BLaER1 (cell line): ENCODE measurements at regions not wholly inside any gene's neighbourhood (a gene's known extent, or its start where the extent isn't known, plus 50 kb on each side); places are given as distances from the start of the nearest gene placed in this dataset.

Source experiments
- H3K27ac ChIP-seq: shearing (Covaris generic); formaldehyde crosslinking; 2 replicates; pipeline ENCODE4 v1.8.1; 2022
- H3K27me3 ChIP-seq: shearing (Covaris generic); formaldehyde crosslinking; 2 replicates; pipeline ENCODE4 v1.8.1; 2022
- H3K36me3 ChIP-seq: shearing (Covaris generic); formaldehyde crosslinking; 2 replicates; pipeline ENCODE4 v1.8.1; 2022
- H3K4me1 ChIP-seq: shearing (Covaris generic); formaldehyde crosslinking; 2 replicates; pipeline ENCODE4 v1.8.1; 2022
- H3K4me2 ChIP-seq: shearing (Covaris generic); formaldehyde crosslinking; 2 replicates; pipeline ENCODE4 v1.8.1; 2022
- H3K4me3 ChIP-seq: shearing (Covaris generic); formaldehyde crosslinking; 2 replicates; pipeline ENCODE4 v1.8.1; 2022
- H3K9ac ChIP-seq: shearing (Covaris generic); formaldehyde crosslinking; 2 replicates; pipeline ENCODE4 v1.8.1; 2022
- H3K9me3 ChIP-seq: shearing (Covaris generic); formaldehyde crosslinking; 2 replicates; pipeline ENCODE4 v1.8.1; 2022
- H4K20me1 ChIP-seq: shearing (Covaris generic); formaldehyde crosslinking; 2 replicates; pipeline ENCODE4 v1.8.1; 2022
- Cebpa-rat ChIP-seq: shearing (Covaris generic); IDR thresholded peaks from 2 replicates; pipeline ENCODE4 v1.8.1; 2022

DNA sequence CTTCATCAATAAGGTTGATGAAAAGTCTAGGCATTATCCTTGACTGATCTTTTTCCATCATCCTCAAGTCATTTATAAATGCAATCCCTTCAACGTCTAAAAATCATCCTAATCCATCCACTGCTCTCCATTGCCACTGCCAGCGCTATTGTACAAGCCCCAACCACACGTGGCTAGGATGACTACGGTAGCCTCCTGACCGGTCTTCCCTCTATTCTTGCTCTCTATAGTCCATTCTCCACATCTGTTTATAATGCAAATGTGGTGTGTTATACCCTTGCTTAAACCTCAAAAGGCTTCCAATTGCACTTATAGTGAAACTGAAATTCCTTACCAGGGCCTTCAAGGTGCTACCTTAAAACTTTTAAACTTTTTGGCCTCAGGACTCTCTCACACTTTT lies 410.6 kb upstream of the ADAMTS9 start:
- H3K27me3 ChIP-seq = no peaks in the 10 kb centered on the region
- TF ChIP-seq Cebpa-rat = no peak
- no peak overlapping the region for H3K4me3 ChIP-seq
- no peaks in the 10 kb centered on the region for H3K36me3 ChIP-seq
- no peak overlapping the region for H3K4me2 ChIP-seq
- H3K9ac ChIP-seq = no peak overlapping the region
- no peaks in the 10 kb centered on the region for H4K20me1 ChIP-seq
- H3K9me3 ChIP-seq = no peaks in the 10 kb centered on the region
- no peaks in the 10 kb centered on the region for H3K4me1 ChIP-seq
- H3K27ac ChIP-seq = no peak overlapping the region

DNA sequence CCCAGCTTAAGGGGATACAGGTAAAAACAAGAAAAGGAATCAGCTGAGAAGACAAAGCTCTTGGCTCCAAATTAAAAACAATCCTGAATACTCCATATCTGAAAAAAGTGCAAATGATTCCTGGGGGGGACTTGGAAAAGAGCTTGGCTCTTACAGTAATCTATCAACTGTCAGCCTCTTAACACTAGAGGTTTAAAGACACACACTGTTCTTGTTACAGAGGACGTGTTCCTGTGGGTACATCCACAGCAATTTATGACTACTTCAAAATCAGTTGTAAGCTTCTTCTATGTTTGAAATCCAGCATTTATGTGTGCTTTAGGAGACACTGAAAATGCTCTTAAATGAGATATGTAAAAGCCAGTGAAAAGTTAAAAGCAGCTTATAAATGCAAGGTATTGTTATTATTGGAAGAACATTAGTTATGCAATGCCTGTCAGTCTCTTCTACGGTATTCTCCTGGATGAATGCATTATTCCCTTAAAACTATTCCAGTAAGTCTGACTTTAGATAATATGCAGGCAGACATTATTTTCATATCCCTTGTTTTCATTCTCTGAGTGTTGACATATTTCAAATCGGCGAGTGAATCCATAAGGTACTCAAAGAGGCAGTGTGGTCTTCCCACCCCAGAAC lies 408.4 kb upstream of the ADAMTS9 start:
- no peak overlapping the region for H3K9ac ChIP-seq
- no peak overlapping the region for H3K27ac ChIP-seq
- no peaks in the 10 kb centered on the region for H3K4me1 ChIP-seq
- no peaks in the 10 kb centered on the region for H3K9me3 ChIP-seq
- H3K27me3 ChIP-seq = no peaks in the 10 kb centered on the region
- H3K4me3 ChIP-seq = no peak overlapping the region
- H3K4me2 ChIP-seq = no peak overlapping the region
- TF ChIP-seq Cebpa-rat = no peak
- no peaks in the 10 kb centered on the region for H3K36me3 ChIP-seq
- H4K20me1 ChIP-seq = no peaks in the 10 kb centered on the region

DNA sequence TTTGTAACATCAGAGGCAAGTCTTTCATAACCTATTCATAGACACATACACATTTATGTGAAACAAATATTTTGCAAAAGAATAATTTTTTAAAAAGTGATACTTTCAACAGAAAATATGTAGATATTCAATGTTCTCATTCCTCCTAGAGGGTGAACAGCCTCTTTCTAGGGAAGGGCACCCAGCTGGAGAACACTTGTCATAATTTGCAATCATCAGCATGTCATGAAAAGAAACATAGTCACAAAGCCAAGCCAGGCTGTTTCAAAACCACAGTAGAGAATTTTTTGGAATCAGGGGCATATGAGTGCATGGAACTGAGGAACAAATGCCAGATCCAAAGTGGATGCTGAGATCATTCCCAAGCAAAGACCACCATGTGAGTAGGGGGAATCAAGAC lies 406.9 kb upstream of the ADAMTS9 start:
- no peak overlapping the region for H3K9ac ChIP-seq
- H3K27ac ChIP-seq = no peak overlapping the region
- no peak for TF ChIP-seq Cebpa-rat
- no peak overlapping the region for H3K4me2 ChIP-seq
- no peaks in the 10 kb centered on the region for H4K20me1 ChIP-seq
- H3K27me3 ChIP-seq = no peaks in the 10 kb centered on the region
- no peaks in the 10 kb centered on the region for H3K36me3 ChIP-seq
- H3K4me1 ChIP-seq = no peaks in the 10 kb centered on the region
- no peaks in the 10 kb centered on the region for H3K9me3 ChIP-seq
- H3K4me3 ChIP-seq = no peak overlapping the region

DNA sequence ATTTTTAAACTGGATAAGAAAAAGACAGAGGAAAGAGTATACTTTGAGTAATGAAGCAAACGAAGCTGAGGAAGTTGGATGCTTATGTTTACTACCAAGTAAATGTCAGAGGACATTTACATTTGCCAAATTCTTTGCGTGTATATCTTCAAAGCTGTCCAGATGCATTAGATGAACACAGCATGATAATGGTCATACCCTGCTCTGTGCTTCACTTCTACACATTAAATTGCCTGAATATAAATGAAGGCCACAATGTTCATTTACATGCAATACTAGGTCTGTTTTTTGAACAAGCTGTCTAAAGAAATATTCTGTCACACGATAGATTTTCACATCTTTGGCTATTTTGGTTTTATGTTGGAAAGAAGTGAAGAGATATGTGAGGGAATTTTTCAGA lies 405.8 kb upstream of the ADAMTS9 start:
- Histone ChIP-seq H3K27ac (no peak overlapping the region), H3K9me3 (no peaks in the 10 kb centered on the region), H3K9ac (no peak overlapping the region), H3K4me3 (no peak overlapping the region), H3K4me2 (no peak overlapping the region), H3K27me3 (no peaks in the 10 kb centered on the region), H4K20me1 (no peaks in the 10 kb centered on the region), H3K4me1 (no peaks in the 10 kb centered on the region), H3K36me3 (no peaks in the 10 kb centered on the region)
- TF ChIP-seq Cebpa-rat = no peak

DNA sequence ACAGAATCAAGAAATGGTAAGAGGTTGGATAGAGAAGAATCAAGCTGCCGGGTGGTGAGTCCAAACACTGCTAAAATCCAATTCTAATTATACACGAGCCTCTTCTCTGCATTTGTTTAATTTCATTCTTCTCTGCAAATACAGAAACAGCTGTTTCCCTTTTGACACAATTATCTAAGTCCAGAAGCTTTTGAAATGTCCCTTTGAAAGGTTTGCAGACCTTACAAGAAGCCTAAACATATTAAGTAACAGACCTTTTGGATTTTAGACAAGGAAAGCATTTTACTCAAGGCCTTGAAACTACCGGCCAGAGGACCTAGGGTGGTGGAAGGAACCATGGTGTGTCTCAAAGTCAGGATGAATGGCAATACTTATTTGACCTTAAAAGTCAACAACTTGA lies 403.8 kb upstream of the ADAMTS9 start:
- Histone ChIP-seq H3K9me3 (no peaks in the 10 kb centered on the region), H3K36me3 (no peaks in the 10 kb centered on the region), H3K4me2 (no peak overlapping the region), H3K4me1 (no peaks in the 10 kb centered on the region), H3K4me3 (no peak overlapping the region), H4K20me1 (no peaks in the 10 kb centered on the region), H3K9ac (no peak overlapping the region), H3K27ac (no peak overlapping the region), H3K27me3 (no peaks in the 10 kb centered on the region)
- no peak for TF ChIP-seq Cebpa-rat

DNA sequence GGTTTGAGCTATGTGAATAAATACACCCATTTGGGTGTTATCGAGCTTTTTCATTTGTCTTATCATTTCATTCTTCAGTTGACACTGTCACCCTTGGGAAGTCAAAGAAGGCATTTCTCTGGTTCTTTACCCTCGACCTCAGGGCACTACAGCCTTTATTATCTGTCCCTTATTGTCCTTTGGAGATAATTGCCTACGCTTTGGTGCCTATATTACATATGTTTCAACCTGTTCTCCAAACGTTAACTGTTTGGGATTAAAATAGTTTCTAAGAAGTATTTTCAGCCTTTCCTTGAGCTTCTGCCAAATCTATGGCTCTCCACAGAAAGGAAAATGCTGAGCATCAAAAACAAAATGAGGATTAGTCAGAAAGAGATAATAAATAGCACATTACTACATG lies 395.4 kb upstream of the ADAMTS9 start:
- H3K36me3 ChIP-seq = no peaks in the 10 kb centered on the region
- TF ChIP-seq Cebpa-rat = no peak
- H3K9me3 ChIP-seq = no peaks in the 10 kb centered on the region
- no peak overlapping the region for H3K27ac ChIP-seq
- H4K20me1 ChIP-seq = no peaks in the 10 kb centered on the region
- H3K4me3 ChIP-seq = no peak overlapping the region
- H3K4me2 ChIP-seq = no peak overlapping the region
- H3K27me3 ChIP-seq = no peaks in the 10 kb centered on the region
- no peaks in the 10 kb centered on the region for H3K4me1 ChIP-seq
- no peak overlapping the region for H3K9ac ChIP-seq

DNA sequence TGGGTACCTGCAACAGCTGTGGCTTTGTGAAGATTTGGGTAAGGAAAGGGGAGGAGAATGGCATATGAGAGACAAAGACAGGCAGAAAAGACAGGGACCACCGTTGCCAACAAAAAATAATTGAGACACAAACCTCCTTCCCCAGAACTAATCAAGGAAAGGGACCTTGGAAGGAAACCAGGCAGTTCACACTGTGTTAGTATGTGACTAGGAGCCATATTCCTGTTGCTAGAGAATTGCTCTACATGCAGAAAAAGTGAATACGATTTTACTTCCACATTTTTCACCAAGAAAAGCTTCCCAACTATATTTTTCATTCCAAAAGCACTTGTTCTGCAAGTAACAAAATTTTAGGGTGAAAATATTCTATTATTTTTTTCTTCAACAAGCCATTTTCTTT lies 393.7 kb upstream of the ADAMTS9 start:
- Histone ChIP-seq H3K4me3 (no peak overlapping the region), H3K36me3 (no peaks in the 10 kb centered on the region), H3K4me1 (no peaks in the 10 kb centered on the region), H4K20me1 (no peaks in the 10 kb centered on the region), H3K27me3 (no peaks in the 10 kb centered on the region), H3K4me2 (no peak overlapping the region), H3K9ac (no peak overlapping the region), H3K9me3 (no peaks in the 10 kb centered on the region), H3K27ac (no peak overlapping the region)
- TF ChIP-seq Cebpa-rat = no peak

DNA sequence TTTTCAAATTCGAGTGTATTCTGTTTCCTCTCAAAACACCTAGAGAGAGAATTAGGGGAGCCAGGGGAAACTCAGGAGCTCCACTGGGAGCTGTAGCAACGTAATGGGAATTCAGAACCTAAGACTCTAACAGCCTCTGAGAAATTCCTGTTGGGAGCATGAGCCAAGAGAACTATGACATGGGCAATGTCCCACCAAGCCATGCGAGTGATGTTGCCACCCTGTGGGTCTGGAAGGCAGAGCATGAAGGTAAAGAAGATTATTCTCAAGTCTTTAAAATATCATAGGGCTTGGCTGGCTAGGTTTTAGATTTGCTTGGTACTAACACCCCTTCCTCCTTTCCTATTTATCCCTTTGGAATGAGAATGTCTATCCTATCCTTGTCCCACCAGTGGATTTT lies 392.6 kb upstream of the ADAMTS9 start:
- H3K9me3 ChIP-seq = no peaks in the 10 kb centered on the region
- no peaks in the 10 kb centered on the region for H3K36me3 ChIP-seq
- H3K27me3 ChIP-seq = no peaks in the 10 kb centered on the region
- H3K9ac ChIP-seq = no peak overlapping the region
- TF ChIP-seq Cebpa-rat = no peak
- H3K4me2 ChIP-seq = no peak overlapping the region
- H3K27ac ChIP-seq = no peak overlapping the region
- H3K4me1 ChIP-seq = no peaks in the 10 kb centered on the region
- H3K4me3 ChIP-seq = no peak overlapping the region
- no peaks in the 10 kb centered on the region for H4K20me1 ChIP-seq

DNA sequence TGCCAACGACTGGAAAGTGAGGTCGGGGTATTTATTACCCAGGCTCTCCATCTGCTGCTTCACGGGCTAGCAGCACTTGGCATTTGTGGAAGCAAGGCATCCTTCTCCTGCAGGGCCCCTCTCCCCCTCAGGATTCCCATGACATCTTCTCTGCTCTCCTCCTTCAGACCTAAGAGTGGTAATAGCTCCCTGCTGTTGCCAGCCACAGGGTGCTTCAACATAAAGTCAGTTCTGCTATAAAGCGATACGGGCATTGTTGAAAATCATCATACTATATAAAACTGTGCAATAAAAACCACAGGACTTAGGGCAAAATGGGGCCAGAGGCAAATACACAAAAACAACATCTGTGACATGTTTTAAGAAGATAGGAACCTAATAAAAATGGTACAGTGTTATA lies 391.8 kb upstream of the ADAMTS9 start:
- no peak overlapping the region for H3K4me3 ChIP-seq
- H3K9me3 ChIP-seq = no peaks in the 10 kb centered on the region
- H3K27ac ChIP-seq = no peak overlapping the region
- no peak overlapping the region for H3K9ac ChIP-seq
- no peaks in the 10 kb centered on the region for H3K27me3 ChIP-seq
- no peaks in the 10 kb centered on the region for H3K36me3 ChIP-seq
- H3K4me2 ChIP-seq = no peak overlapping the region
- TF ChIP-seq Cebpa-rat = no peak
- H4K20me1 ChIP-seq = no peaks in the 10 kb centered on the region
- H3K4me1 ChIP-seq = no peaks in the 10 kb centered on the region

DNA sequence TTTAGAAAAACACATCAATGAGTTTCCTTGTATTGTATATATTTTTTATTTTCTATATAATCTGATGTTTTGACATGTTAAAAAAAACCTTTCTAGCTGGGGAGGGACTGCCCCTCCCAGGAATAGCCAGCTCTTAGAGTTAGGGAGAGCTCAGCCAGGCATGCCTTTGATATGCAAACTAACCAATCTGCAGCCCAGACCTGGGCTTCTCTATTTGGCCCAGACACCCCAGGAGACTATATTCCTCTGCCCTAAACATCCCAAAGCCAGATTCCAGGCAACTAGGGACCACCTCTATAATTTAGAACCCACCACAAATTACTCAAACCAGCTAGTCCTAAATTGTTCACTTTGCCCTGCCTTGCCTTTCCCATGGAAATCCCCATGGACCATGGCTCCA lies 390.9 kb upstream of the ADAMTS9 start:
- H3K36me3 ChIP-seq = no peaks in the 10 kb centered on the region
- H3K4me1 ChIP-seq = no peaks in the 10 kb centered on the region
- H3K27me3 ChIP-seq = no peaks in the 10 kb centered on the region
- H4K20me1 ChIP-seq = no peaks in the 10 kb centered on the region
- no peak overlapping the region for H3K4me3 ChIP-seq
- no peak for TF ChIP-seq Cebpa-rat
- no peak overlapping the region for H3K27ac ChIP-seq
- no peaks in the 10 kb centered on the region for H3K9me3 ChIP-seq
- no peak overlapping the region for H3K9ac ChIP-seq
- H3K4me2 ChIP-seq = no peak overlapping the region

DNA sequence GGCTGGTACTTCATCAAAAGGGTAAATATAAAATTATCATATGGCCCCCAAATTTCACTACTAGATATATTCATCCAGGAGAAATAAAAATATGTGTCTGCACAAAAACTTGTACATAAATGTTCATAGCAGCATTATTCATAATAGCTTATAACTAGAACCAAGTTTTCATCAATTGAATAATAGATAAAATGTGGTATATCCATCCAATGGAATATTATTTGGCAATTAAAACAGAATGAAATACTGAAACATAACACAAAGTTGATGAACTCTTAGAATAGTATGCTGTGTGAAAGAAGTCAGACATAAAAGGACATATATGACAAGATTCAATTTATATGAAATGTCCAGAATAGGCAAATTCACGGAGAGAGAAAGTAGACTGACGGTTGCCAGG lies 389.3 kb upstream of the ADAMTS9 start:
- H3K27ac ChIP-seq = no peak overlapping the region
- no peak overlapping the region for H3K4me3 ChIP-seq
- no peaks in the 10 kb centered on the region for H3K9me3 ChIP-seq
- no peaks in the 10 kb centered on the region for H3K27me3 ChIP-seq
- no peaks in the 10 kb centered on the region for H3K4me1 ChIP-seq
- no peaks in the 10 kb centered on the region for H4K20me1 ChIP-seq
- no peak overlapping the region for H3K4me2 ChIP-seq
- H3K36me3 ChIP-seq = no peaks in the 10 kb centered on the region
- no peak overlapping the region for H3K9ac ChIP-seq
- TF ChIP-seq Cebpa-rat = no peak
